Dermis microvascular lymphatic vessel endothelial cell (primary cell): ENCODE measurements at regions not wholly inside any gene's neighbourhood (a gene's known extent, or its start where the extent isn't known, plus 50 kb on each side); places are given as distances from the start of the nearest gene placed in this dataset.

Experiments used
- DNase-seq, 2 donors: peaks; one replicate each; pipeline versions ENCODE4 v3.0.0 to v3.0.0-alpha.2; 2010; ENCODE audit warnings: low read depth in 2 of 2

- DNase-seq: no peak
Measured at GRCh38 chr1:5640845-5641244, 351.4 kb downstream of the NPHP4 start.

DNA sequence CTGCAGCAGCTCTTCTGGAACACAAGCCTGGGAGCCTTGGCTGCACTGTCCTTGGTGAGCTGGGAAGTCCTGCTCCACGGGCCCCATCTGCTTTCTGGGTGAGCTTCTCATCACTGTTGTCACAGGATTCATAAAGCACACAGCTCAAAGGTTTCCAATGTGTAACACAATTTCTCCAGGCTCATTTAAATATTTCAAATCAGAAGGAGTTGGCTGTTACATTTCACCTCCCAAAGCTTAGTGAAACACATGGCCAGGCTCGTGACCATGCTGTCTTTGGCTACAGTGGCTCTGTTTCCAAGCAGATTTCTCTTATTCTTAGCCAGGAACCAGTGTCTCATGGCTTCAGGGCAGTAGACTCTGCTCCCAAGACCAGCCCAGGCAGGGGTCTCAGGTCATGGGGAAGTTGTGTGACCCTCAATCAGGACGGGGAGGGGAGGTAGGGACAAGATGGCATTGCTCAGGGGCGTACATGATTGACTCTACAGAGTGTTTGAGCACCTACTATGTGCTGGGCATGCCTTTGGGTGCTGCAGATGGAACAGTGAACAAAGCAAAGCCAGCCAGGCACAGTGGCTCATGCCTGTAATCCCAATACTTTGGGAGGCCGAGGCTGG is 353.0 kb downstream of the NPHP4 start:
- no peak for DNase-seq

DNA sequence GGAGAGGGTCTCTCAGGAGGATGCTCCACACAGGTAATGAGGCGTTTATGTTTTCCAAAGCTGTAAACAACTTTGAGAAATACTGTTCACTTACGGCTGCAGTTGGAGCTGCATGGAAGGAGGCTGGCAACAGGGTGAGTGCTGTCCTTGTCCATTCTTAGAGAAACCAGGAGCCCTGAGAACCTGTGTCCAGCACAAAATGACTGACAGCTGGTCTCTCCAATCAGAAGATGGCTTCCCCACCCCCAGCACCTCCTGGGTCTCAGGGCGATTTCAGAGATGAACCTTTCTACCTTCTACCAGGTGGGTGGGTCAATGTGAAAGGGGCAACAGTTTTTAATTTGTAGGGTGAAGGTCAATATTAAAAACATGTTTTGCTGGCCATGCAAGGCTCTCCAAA is 353.6 kb downstream of the NPHP4 start:
- DNase-seq: no peak

DNA sequence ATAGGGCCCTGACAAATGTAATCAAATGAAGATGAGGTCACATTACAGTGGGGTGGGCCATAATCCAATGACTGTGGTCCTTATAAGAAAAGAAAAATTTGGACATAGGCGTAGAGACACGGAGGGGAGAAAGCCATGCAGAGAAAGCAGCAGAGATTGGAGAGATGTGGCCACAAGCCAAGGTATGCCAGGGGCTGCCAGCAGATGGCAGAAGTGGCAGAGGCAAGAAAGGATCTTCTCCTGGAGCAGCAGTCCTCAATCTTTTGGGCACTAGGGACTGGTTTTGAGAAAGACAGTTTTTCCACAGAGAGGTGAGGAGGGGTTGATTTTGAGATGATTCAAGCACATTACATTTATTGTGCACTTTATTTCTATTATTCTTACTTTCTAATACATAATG is 355.1 kb downstream of the NPHP4 start:
- no peak for DNase-seq

GRCh38 chr1:5634893-5635292 is 357.3 kb downstream of the NPHP4 start:
- DNase-seq: no peak

DNA sequence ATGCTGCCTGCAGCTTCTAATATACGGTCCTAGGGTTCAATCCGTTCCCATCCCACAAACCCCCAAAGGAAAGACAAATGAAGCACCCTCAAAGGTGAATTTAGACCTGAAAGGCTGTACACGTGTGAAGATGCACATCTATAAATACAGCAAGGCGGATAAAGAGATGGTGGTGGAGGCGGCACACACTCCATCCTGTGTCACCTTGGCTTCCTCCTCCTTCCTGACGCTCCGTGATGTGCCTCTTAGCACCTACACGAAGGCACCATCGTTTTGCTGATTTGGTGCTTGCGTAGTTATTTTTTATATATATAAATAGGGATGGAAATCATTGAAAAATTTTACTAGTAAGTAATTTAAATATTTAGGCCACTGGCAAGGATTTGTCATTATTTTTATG is 359.4 kb downstream of the NPHP4 start:
- no peak for DNase-seq

DNA sequence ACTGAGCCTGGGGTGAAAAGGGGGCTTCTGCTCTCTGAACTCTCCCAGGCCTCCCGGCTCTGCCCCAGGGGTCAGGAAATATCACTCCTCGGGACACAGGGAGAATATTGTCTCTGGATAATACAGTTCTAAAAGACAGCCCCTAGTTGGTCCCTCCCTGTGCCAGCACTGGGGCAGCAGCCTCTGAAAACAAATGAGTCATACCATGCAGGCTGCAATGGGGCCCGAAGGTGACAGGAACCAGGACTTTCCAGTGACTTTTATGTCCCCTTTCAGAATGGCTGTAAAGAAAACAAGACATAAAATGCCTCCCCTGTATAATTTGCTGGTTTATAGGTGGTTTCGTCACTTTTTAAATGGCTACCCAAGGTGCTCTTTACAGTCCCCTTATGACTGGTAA is 360.0 kb downstream of the NPHP4 start:
- DNase-seq: no peak

DNA sequence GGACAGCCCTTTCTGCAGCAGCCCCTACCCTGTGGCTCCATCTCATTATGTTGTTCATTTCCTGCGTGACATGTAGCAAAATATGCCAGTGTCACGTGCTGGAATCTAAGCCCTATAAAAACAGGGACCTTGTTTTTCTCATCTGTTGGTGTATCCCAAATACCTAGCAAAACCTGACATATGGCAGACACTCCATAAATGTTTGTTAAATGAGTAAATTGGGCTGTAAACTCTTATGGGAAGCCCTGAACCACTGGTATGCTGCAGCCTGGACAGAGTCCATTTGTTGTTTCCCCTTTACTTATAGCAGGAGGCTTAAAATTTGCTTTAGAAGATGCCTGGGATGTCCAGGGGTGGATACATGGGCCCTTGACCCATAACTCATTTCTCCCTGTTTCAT is 363.8 kb downstream of the NPHP4 start:
- DNase-seq: no peak

GRCh38 chr1:5623399-5623798 is 368.8 kb downstream of the NPHP4 start:
- DNase-seq: no peak

DNA sequence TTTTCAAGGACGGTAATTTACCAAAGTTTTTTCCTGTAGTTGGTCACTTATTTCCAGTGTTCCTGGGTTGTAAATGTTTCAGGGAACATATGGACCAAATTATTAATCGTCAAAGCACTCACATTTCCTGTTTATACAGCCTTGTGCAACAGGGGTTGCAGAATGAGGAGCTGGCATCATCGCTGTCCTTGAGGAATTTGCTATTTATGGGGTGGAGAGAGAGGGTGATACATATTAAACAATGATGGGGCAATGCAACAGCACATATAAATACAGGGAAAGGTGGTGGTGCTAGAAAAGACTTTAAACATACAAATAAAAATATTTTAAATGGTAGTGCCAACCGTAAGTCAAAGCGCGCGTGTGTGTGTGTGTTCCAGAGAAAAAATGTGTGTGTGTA is 369.8 kb downstream of the NPHP4 start:
- no peak for DNase-seq

- DNase-seq: no peak
Measured at GRCh38 chr1:5621692-5622091, 370.5 kb downstream of the NPHP4 start.

- DNase-seq: no peak
Measured at GRCh38 chr1:5620997-5621396, 371.2 kb downstream of the NPHP4 start.

DNA sequence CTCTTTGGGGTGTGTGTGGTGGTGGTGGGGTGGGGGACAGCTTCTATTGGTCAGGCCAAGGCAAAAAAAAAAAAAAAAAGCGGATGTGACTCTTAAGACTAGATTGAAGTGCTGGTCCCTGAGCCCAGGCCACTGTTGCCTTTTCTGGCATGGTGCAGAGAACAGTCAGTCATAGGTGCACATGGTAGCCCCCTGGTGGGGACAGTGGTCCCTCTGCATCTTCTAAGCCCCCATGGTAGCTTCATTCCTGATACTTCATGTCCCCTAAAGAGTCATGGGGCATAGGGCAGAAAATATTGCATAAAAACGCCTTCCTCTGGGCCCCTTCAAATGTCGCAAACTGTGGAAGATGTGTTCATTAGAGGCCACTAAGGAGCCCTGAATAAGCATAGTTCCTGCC is 371.8 kb downstream of the NPHP4 start:
- no peak for DNase-seq

DNA sequence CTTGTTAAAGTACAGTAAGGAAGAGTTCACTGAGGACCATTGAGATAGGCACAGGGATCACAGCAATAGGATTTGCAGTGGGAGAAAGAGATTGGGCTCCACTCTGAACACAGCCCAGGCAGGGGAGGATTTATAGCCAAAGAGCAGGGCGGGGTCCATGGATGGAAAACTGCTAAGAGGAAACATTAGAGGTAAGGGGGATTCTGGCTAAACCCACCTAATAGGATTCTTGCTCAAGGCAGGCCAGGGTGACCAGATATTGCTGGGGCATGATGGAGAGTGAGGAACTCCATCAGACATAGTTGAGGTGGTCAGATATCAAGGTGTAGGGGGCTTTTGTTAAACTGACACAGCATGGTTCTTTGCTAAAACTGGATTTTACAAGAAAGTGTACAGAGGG is 372.8 kb downstream of the NPHP4 start:
- DNase-seq: no peak

DNA sequence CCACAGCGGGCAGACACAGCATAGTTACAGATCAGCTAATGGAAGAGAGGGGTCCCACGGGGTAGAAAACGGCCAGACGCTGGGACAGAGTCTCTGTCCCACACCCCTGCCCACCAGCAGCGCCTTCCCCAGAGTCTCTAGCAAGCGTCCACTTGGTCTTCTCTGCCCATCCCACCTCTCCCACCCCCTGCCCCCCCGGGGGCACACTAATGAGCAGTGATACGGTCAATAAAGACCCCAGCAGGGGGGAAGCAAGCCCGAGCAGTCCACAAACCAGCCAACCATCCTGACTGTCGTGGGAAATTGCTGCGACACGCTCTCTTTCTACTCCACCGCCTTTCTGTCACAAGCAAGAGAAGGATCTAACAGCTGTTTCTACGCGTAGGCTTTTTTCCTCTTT is 374.7 kb downstream of the NPHP4 start:
- DNase-seq: no peak

DNA sequence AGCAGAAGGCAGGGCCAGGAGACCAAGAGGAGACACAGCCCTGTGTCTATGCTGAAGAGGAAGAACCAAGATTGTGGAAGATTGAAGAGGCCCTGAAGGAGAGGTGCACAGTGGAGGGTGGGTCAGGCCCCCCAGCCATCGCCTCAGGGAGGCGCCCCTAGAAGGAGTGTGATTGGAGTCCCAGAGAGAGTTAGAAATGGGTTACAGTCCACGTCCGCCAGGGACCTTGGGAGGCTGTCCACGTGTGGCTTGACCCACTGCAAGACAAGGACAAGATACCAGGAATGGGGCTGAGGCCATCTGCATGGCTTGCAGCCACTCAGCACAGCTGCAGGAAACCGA is 375.1 kb downstream of the NPHP4 start:
- no peak for DNase-seq

DNA sequence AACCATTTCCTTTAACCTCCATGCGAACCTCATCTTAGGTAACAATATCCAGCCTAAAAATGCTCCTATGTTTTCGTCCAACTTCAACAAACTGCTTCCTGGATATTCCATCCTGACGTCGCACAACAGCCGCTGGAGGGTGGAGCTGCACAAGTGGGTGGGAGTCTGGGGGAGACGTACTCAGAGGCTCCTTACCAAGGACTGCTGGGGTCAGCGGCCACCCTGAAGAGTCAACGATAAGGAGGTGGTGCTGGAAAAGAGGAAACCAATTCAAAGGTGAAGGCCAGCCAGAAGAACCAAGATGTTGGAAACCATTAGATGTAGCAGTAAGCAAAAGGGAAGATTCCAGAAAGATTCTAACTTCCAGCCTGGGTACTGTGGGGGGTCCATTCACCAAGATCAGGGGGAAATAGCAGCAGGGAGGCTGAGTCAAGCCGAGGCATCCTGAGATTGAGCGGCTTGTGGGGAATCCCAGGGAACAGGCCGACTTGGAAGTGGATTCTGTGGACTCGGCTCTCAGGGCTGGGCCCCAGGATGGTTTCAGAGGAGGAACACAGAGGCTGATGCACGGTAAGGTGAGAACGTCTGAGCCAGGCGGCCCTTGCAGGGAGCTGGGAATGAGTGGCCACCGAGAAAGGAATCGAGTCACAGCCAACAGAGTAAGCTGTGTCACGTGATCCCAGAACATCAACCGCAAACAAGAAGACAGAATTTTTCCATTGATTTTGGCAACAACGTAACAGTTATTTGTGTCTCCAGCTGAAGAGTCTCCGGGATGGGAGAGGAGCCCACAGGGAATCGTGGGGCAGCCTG is 375.7 kb downstream of the NPHP4 start:
- no peak for DNase-seq

DNA sequence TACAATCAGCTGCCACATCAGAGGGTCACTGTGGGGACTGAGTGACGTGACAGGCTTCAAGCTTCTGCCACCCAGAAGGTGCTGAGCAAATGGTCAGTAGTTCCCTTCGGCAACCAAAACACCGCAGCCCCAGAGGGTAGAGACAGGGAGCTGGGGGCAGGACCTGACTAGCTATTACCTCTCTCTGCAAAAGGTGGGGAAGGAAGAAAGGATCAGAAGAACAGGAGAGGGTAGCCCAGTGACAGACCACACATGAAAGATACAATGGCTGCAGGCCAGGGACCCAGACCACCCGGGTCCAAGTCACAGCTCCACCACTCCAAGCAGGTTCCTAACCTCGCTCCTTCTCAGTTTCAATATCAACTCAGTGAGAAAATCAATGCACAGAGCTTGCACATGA is 377.1 kb downstream of the NPHP4 start:
- no peak for DNase-seq

- no peak for DNase-seq
Measured at GRCh38 chr1:5613900-5614299, 378.3 kb downstream of the NPHP4 start.

DNA sequence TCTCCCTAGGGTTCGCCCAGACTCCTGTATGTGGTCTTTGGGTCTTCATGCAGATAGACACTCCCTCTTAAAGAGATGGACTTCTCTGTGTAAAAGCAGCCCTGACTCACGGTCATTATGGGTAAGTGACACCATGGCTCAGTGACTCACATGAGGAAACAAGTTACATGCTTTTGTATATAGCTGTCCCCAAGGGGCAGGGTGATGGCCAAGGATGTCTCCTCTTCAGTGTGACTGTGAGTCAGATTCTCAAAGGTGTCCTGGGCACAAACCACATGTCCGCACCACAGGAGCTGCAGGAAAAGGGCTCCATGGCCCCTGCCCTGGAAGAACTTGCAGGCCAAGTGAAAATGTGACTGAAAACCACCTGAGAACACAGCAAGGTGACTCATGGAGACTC is 380.4 kb downstream of the NPHP4 start:
- DNase-seq: no peak

DNA sequence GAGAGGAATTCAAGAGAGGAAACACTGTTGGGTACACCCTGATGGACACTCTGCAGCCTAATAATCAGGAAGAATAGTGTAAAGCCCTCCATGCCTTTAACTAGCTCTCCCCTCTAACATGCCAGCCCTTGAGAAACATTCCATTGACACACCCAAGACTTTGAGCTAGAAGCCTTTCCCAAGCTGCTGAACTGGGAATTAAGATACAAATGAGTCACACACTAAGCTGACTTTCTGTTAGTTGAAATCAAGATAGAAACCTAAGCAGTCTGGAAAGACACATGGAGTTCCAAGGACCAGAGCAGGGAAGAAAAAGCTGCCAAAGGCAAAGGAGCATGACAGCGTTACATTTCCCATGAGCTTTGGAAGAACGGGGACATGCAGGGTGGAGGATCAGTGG is 380.8 kb downstream of the NPHP4 start:
- DNase-seq: no peak

DNA sequence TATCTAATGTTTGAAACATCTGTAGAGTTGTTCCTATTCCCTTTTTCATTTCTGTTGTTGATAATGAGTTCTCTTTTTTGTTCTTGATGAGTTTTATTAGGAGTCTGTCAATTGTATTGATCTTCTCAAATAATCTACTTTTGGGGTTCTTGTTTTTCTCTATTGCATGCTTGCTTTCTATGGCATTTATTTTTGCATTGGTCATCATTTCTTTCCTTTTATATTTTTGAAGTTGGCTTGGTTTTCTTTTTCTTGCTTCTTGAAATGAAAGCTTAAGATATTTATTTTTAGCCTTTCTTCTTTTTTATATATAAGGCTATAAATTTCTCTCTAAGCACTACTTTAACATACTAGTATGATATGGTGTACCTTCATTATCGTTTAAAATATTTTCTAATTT is 381.8 kb downstream of the NPHP4 start:
- DNase-seq: no peak

GRCh38 chr1:5603353-5604104 is 388.7 kb downstream of the NPHP4 start:
- DNase-seq: no peak
